ENCODE measurements at regions not wholly inside any gene's neighbourhood (a gene's known extent, or its start where the extent isn't known, plus 50 kb on each side); places are given as distances from the start of the nearest gene placed in this dataset.

- Mint-ChIP-seq H3K9me3 (peaks cover 6 to 8% of the 10 kb centered on the region in 2 experiments; a peak in 3 of 5 replicates), H3K27me3 (ENCODE audit: low read depth) (no peaks in the 10 kb centered on the region), H3K27ac (no peak overlapping the region), H3K4me1 (no peaks in the 10 kb centered on the region), H3K4me3 (no peak overlapping the region), H3K36me3 (ENCODE audit: insufficient read depth in 1 of 3, low read depth in 3 of 3) (peaks cover 3 to 22% (median 17%) of the 10 kb centered on the region in 3 experiments; a peak in 6 of 7 replicates)
- Histone ChIP-seq H2BK120ac (ENCODE audit: low read depth, low read length, poor library complexity, severe bottlenecking) (no peak overlapping the region), H3K4ac (ENCODE audit: low read depth, low read length) (no peak overlapping the region), H3K27me3 (ENCODE audit: insufficient read depth, low read length) (no peaks in the 10 kb centered on the region), H3K79me2 (ENCODE audit: insufficient read depth, low read length) (no peaks in the 10 kb centered on the region; the same call in 1 of the 2 replicates), H4K8ac (replicated peaks; ENCODE audit: insufficient read length, low read depth, low read length) (no peak overlapping the region), H2AK5ac (ENCODE audit: insufficient read length, low read length) (no peak overlapping the region), H2AFZ (ENCODE audit: low read length) (no peak overlapping the region), H2BK12ac (ENCODE audit: insufficient read length, low read depth, low read length) (no peak overlapping the region), H3K23ac (ENCODE audit: insufficient read length, low read depth, low read length) (no peak overlapping the region), H3K9ac (ENCODE audit: extremely low read depth, insufficient read length, low read length) (no peak overlapping the region), H2BK5ac (ENCODE audit: insufficient read length, low read length) (no peak overlapping the region), H3K27ac (ENCODE audit: insufficient read length, low read depth, low read length) (no peak overlapping the region), H3K23me2 (ENCODE audit: insufficient read length, low read depth, low read length, poor library complexity, severe bottlenecking) (no peaks in the 10 kb centered on the region), H3K4me2 (ENCODE audit: insufficient read depth, insufficient read length, low read length) (no peak overlapping the region), H2BK15ac (ENCODE audit: low read depth, low read length) (no peak overlapping the region), H3K56ac (ENCODE audit: insufficient read length, low read depth, low read length) (no peak overlapping the region), H3K18ac (ENCODE audit: insufficient read length, low read depth, low read length) (no peak overlapping the region), H4K5ac (ENCODE audit: insufficient read length, low read depth, low read length) (no peak overlapping the region), H3K9me3 (ENCODE audit: control insufficient read depth, low read depth, low read length) (no peaks in the 10 kb centered on the region), H4K20me1 (ENCODE audit: control insufficient read depth, insufficient read depth, insufficient read length) (no peaks in the 10 kb centered on the region), H3T11ph (ENCODE audit: low read length) (no peak overlapping the region), H3K4me1 (ENCODE audit: insufficient read depth, low read length) (no peaks in the 10 kb centered on the region), H3K14ac (ENCODE audit: insufficient read depth, low read length) (no peak overlapping the region), H2BK20ac (ENCODE audit: low read depth, low read length, poor library complexity, severe bottlenecking) (no peak overlapping the region), H3K79me1 (ENCODE audit: insufficient read depth, low read depth, low read length, poor library complexity, severe bottlenecking) (no peaks in the 10 kb centered on the region), H4K91ac (ENCODE audit: insufficient read length, low read depth, low read length) (no peak overlapping the region)
- no peak for DNase-seq
- no CpG with 5 or more reads among the region's 4 CpGs for WGBS (ENCODE audit: extremely low coverage, insufficient read length, low lambda C conversion rate)
- no peak for TF ChIP-seq CTCF (conservative IDR thresholded peaks at IDR 0.05)
Observed at GRCh38 chr2:10185755-10186154, 63.2 kb downstream of the RRM2 start.
